NOMO-1 treated with dmso at 0.1 percent for 144 hours (cell line): ENCODE measurements at regions not wholly inside any gene's neighbourhood (a gene's known extent, or its start where the extent isn't known, plus 50 kb on each side); places are given as distances from the start of the nearest gene placed in this dataset.
"Not testable (repeated sequence)": the region's sequence is repeated elsewhere in the genome, so short reads cannot be mapped to it uniquely, and the experiment has no call there.

ENCODE experiments used
- DNase-seq: peaks from one replicate; lab custom pipeline; 2025; ENCODE audit not compliant: unreplicated experiment; lab: John Stamatoyannopoulos, UW

DNA sequence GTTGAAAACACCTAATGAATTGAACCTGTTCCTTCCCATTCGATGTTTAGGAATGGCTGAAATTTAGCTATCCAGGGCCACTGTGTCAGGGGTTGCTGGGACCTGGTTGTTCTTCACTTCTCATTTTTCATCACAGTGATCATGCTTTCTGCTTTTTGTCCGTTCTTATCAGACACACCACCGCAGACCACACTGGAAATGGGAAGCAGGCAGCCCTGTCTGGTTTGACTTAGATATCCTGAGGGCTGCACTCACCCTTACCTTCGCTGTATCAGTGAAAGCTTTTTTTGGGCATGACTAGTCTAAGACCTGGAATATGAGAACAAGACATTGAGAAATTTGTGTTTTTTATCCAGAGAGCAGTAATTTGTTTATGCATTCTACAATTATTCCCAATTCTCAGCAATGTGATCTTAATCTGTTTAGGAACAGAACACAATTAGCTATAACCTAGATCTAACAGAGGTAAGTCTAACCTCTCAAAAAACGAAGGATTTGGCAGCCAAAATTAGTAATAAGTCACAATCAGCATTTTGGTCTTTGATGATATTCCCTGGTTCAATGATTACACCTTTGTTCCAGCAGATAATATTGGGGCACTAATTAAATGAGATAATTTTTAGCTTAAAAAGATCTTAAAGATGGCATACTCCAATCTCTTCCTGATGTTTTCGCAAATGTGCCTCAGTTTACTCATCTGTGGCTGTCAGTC is 126.0 kb upstream of the GOT2 start:
- peak; percentile 22 for DNase-seq

DNA sequence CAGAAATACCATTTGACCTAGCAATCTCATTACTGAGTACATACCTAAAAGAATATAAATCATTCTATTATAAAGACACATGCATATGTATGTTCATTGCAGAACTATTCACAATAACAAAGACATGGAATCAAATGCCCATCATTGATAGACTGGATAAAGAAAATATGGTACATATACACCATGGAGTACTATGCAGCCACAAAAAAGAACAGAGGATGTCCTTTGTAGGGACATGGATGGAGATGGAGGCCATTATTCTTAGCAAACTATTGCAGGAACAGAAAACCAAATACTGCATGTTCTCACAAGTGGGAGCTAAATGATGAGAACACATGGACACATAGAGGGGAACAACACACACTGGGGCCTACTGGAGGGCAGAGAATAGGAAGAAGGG is 124.5 kb upstream of the GOT2 start:
- not testable (repeated sequence) for DNase-seq

DNA sequence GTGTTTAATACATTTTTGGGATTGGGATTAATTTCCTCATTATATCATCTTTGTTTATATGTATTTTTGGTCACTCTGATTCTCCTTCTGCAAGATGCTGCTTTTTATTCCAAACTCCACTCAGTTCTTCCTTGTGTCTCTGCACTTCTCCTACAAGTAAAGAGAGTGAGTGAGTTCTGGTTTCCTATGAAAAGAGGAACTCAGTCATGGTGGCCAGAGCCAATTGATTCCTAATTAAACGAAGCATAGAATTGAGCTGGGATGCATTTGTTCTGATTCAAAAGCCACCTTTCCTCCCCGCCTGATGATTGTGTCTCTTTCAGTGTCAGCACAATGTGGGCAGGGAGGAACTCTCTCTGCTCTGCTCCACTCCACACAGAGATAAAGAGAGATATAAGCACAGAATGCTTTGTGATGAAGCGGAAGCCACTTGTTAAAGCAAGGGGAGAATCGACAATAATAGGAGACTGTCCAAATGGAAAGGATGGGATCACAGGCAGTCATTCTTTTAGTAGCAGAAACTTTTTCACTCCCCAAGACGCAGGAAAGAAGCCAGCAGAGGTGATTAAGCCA is 121.3 kb upstream of the GOT2 start:
- DNase-seq, result no peak

DNA sequence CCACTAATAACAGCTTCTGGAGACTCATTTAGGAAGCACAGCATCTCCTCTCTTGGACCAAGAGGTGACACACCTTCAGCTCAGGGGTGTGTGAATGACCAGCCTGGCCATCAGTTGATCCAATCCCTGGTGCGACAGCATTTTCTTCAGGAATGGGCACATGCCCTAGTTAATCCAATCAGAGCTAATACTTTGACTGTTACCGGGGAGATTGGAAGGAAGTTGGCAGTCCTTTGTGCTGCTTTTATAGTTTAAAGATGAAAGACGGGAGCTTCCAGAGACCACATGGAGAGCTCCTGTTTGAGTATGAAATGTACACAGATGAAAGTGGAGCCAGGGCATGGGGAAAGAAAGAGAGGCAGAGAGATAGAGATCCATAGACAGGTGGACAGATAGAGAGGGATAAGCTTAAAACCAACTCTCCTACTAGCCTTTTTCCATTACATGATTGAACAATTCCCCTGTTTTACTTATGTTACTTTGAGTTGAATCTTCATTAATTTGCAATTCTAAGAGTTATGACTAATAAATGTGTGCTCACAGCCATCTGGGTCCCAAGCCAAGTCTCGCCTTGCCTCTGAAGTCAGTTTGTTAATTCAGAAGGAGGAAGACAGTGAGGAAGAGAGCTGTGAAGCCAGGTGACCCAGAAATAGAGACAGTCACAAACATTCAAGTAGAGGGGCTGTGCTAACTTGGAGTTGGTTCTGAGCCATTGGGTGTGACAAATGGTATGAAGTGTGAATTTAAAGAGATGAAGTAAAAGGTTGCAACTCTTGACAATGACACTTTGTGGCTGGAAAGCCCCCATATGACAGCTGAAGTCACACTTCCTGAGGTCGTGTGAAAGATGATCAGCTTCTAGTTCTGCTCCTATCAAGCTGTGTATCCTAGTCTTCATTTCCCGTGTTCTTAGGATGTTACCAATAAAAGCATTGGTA is 120.0 kb upstream of the GOT2 start:
- no peak for DNase-seq

DNA sequence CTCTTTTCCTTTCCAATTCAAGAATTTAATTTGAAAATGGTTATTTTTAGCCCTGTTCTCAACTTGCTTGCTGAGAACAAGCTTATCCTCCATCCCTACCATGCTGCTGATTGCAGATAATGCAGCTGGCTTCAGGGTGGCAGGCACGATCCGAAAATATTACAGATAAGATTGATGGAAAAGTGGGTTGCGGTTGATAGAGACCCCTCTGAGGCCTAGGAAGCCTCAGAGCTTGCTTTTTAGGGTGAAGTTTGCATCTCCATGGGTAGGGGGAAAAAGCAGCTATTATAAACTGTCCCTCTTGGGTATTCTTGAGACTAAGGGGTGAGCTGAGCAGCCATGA is 116.5 kb upstream of the GOT2 start:
- DNase-seq, result no peak

DNA sequence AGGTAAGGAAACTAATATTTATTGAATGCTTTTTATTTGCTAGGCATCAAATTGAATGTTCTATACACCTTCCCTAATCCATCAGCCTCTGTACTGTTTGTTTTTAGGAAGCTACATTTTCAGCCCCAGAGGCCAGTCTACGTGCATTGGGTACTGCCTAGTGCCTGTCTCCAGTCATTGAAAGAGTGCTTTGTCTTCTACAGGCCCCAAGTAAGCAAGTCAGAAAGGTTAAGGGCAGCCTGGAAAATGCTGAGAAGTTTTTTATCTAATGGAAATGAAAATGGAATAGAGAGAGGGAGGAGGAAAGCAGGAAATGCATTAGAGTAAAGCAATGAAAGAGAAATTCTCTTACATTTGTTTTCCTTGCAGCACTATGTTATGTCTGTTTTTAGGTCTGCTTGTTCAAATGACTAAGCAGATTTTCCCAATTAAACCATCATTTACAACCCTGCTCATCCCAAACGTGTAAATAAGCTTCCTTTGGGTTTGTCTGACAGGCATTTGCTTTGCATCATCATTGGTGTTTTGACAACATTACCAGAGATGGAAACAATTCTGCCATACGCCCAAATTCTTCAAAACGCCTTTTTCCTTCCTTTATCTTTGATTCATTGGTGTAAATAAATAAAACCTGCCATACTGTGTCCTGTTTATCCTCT is 116.0 kb upstream of the GOT2 start:
- no peak for DNase-seq

DNA sequence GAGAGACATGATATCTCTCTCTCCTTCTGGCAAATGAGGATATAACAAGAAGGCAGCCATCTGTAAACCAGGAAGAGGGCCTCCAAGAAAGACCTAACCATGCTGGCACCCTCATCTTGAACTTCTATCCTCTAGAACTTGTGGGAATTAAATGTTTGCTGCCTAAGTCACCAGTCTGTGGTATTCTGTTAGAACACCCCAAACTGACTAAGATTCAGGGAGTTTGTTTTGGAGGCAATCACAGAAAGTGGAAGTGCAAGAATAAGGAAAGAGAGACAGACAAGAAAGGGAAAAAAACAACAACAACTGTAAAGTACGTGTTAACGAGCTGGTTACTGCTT is 114.5 kb upstream of the GOT2 start:
- no peak for DNase-seq

DNA sequence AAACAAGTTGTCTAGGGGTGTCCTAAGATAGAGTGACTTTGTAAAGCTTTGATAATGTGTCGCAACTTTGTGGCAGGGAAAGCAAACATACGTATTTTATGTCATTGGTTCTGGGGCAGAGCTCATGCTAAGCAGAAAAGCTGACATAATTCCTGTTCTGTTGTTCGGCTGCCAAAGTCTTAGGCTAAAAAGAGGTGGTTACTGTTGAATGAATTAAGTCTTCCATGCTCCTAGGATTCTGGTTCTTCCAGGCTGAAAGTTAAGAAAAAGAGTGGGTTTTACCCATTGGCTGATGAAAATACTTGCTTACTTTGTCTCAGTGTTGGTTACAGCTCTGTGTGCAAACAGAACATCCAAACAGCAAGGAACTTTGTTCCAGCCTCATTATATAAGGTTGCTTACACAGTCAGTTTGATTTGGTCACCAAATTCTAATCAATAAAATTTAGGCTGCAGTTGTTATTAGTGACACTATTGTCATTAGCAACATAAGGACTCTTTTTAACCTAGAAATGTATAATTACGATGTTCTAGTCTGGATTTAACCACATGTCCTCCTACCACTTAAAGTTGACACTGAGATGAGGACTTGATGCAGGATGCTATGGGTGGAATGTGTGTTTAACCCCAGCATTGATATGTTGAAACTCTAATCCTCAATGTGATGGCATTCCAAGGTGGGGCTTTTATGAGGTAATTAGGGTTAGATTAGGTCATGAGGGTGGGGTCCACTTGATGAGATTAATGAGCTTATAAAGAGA is 114.0 kb upstream of the GOT2 start:
- DNase-seq, result peak; percentile 8

DNA sequence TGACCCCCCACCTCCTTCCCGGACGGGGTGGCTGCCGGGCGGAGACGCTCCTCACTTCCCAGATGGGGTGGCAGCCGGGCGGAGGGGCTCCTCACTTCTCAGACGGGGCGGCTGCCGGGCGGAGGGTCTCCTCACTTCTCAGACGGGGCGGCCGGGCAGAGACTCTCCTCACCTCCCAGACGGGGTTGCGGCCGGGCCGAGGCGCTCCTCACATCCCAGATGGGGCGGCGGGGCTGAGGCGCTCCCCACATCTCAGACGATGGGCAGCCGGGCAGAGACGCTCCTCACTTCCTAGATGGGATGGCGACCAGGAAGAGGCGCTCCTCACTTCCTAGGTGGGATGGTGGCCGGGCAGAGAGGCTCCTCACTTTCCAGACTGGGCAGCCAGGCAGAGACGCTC is 112.1 kb upstream of the GOT2 start:
- not testable (repeated sequence) for DNase-seq

DNA sequence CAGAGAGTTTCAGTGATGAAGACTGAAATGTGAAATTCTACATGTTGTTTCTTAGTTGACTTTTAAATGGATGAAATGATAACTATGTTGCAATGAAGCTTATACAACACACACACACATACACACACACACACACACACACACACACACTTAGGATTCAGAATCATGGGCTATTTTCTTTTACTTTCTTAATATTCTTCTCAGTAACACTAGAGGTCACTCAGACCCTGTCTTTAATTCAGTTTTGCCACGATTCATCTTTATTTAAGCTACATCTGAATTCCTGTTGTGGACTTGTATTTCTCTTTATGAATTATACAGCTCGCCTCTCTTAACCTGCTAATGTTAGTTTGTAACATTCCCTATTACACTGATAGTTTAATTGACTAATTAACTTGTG is 109.6 kb upstream of the GOT2 start:
- DNase-seq, result no peak

DNA sequence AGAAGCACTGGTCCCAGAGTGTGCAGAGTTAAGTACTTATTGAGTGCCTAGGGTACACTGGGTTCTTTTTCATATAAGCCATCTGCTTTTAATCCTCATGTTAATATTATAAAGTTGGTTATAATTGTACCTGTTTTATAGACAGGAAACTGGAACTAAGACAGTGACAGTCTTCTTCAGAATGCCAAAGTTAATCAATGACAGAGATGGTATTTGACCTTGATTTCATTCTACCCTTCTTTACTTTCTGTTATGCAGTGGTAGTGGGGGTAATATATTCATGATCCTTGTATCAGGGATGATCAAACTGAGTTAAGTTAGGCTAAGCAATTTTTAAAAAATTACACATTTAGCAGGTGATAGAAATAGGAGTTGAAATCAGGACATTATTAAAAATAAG is 108.6 kb upstream of the GOT2 start:
- no peak for DNase-seq

DNA sequence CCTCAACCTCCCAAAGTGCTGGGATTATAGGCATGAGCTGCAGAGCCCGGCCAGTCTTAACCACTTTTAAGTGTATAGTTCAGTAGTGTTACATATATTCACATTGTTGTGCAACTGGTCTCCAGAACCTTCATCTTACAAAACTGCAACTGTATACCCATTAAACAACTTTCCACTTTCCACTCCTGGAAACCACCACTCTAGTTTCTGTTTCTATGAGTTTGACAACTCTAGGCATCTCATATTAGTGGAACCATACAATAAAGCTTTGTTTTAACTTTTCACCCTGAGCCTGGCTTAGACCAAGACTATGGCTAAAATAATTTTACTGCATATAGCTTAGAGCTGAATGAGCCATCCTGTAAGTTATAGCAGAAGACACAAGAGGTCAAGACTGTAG is 108.0 kb upstream of the GOT2 start:
- no peak for DNase-seq

DNA sequence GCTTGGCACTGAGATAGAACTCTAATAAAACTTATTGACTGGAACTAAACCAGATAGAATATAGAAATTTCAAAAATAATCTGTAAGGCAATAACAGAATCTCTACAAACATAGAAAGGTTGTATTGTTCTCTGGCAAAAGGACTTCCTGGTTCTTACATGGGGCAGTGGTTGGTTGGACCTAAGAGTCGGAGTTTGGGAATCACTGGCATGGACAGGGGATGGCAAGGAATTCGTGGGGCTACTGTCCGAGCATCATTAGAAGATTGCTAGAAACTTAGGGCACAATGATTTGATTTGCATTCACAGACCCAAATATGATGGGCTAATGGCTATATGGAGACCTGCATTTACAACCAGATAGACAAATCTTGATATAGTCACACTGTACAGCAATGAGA is 103.8 kb upstream of the GOT2 start:
- no peak for DNase-seq

DNA sequence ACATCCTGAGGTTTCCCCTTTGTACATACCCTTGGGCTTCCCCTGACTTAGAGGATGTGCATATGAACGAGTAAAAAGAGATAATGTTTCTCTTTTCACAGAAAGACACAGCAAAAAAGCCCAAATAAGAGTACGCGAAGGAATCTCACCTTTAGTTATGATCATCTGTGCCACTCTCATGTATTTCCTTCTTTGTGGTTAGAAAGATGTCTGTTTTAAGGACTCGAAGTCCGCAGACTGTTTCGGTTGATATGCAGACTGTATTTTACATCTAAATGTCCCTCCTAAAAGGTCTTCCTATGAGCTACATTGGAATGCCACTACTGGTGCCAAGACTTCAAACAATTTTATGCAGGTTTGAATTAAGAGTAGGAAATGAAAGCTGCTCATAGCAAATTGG is 102.3 kb upstream of the GOT2 start:
- DNase-seq, result no peak

DNA sequence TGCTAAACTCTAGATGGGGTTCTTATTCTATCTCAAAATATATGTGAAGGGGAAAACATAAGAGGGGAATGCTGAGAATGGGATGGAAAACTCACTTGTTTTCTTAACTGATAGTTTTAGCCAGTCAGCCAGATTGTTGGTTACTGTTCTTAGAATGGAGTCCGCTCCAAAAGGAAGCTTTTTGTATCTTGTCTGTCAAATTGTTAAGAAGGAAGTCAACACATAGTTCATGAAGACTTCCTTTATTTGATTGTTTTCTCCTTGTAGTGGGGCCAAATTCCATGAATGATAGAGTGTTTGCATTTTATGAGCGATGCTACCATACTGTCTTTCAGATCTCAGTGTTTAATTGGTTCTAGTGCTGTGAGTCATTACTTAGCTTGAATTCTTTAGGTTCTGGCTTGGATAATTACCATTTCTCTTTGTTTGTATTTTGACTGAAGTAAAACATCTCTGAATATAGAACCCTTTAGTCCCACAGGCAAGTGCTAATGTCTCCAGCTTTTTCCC is 98.3 kb upstream of the GOT2 start:
- no peak for DNase-seq

DNA sequence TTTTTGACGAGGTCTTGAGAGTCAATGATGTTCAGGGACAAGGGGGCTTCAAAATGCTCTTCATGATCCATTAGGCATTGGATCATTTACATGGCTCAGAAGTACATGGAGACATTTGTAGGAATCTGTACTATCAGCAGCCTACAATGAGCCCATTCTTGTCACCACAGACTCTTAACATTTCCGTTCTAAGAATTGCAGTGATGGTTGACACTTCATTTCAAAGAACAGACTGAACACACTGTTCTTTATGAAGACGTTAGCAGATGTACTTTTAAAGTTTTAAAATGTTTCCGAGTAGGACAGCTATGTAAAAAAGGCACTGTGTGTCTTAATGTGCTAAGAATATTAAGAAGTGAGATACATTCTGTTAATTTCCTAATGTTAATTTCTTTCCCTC is 97.3 kb upstream of the GOT2 start:
- no peak for DNase-seq

DNA sequence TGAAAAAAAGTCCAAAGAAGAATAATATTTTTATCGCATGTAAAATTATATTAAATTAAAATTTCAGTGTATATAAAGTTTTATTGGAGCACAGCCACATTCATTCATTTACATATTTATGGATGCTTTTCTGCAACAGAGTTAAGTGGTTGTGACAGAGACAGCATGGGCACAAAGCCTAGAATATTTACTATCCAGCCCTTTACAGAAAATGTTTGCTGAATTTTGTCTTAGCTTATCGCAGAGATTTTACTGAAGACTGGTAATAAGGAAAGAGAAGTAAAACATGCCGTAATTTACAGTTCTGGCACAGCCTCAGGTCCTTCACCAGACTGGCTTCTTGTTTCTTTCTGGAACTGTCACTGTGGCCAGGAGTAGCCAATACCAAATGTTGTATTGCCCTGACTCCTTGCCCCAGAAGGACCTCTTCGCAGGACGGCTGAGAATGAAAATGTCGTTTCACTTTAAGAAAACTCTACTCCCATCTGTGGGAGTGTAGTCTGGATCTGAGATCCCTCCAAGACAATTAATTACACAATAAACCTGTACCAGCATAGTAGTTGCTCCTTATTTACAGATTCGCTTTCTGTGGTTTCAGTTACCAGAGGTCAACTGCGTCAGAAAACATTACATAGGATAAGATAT is 94.9 kb upstream of the GOT2 start:
- DNase-seq, result no peak

DNA sequence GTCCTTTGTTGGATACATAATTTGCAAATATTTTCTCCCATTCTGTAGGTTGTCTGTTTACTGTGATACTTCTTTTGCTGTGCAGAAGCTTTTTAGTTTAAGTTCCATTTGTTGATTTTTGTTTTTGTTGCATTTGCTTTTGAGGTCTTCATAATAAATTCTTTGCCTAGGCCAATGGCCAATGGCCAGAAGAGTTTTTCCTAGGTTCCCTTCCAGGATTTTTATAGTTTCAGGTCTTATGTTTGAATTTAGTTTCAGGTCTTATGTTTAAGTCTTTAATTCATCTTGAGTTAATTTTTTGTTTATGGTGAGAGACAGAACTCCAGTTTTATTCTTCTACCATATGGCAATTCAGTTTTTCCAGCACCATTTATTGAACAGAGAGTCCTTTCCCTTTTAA is 90.1 kb upstream of the GOT2 start:
- no peak for DNase-seq

DNA sequence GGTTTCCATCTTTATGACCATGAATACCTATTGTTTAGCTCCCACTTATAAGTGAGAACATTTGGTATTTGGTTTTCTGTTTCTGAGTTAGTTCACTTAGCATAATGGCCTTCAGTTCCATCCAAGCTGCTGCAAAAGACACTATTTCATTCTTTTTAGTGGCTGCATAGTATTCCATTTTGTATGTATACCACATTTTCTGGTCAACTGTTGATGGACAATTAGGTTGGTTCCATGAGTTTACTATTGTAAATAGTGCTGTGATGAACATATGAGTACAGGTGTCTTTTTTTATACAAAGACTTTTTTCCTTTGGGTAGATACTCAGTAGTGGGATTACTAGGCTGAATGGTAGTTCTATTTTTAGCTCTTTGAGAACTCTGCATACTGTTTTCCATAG is 87.8 kb upstream of the GOT2 start:
- DNase-seq, result no peak

DNA sequence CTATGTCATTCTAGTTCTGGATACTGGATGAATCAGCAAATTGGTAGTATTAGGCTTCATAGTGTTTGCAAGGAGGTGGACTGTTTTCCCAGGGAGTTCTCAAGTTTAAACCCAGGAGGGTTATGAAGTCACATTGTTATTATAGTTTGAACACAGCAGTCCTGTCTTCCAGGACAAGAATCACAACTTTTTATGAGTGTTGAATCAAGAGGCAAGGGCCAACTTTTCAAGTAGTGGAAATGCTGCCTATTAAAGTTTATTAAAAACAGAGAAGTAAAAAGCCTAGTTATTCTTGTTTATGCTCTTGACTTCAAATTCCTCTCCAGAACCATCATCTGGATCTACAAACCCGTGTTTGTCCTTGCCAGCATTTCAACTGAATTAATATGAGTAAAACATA is 86.3 kb upstream of the GOT2 start:
- DNase-seq, result no peak
